ENCODE measurements at regions not wholly inside any gene's neighbourhood (a gene's known extent, or its start where the extent isn't known, plus 50 kb on each side); places are given as distances from the start of the nearest gene placed in this dataset.

GRCh38 chr21:24188506-24188905 lies 1418.8 kb downstream of the MRPL39 start:
- TF ChIP-seq, protein P1, sequence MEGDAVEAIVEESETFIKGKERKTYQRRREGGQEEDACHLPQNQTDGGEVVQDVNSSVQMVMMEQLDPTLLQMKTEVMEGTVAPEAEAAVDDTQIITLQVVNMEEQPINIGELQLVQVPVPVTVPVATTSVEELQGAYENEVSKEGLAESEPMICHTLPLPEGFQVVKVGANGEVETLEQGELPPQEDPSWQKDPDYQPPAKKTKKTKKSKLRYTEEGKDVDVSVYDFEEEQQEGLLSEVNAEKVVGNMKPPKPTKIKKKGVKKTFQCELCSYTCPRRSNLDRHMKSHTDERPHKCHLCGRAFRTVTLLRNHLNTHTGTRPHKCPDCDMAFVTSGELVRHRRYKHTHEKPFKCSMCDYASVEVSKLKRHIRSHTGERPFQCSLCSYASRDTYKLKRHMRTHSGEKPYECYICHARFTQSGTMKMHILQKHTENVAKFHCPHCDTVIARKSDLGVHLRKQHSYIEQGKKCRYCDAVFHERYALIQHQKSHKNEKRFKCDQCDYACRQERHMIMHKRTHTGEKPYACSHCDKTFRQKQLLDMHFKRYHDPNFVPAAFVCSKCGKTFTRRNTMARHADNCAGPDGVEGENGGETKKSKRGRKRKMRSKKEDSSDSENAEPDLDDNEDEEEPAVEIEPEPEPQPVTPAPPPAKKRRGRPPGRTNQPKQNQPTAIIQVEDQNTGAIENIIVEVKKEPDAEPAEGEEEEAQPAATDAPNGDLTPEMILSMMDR (IDR thresholded peaks at IDR 0.05; ENCODE audit: low read depth, low read length, missing input control) = no peak
- TF ChIP-seq, protein P2, sequence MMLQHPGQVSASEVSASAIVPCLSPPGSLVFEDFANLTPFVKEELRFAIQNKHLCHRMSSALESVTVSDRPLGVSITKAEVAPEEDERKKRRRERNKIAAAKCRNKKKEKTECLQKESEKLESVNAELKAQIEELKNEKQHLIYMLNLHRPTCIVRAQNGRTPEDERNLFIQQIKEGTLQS (IDR thresholded peaks at IDR 0.05) = no peak
- no peak for TF ChIP-seq RAD21 (IDR thresholded peaks at IDR 0.05)
- TF ChIP-seq, protein P3, sequence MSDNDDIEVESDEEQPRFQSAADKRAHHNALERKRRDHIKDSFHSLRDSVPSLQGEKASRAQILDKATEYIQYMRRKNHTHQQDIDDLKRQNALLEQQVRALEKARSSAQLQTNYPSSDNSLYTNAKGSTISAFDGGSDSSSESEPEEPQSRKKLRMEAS (IDR thresholded peaks at IDR 0.05) = no peak
- TF ChIP-seq SP1 (IDR thresholded peaks at IDR 0.05) = no peak
- no peak for TF ChIP-seq ZBTB33 (IDR thresholded peaks at IDR 0.05)
- TF ChIP-seq EGR1 (IDR thresholded peaks at IDR 0.05; ENCODE audit: low read depth in 2 of 2) = no peak
- no peak for TF ChIP-seq YY1 (IDR thresholded peaks at IDR 0.05)
- TF ChIP-seq, protein P4, sequence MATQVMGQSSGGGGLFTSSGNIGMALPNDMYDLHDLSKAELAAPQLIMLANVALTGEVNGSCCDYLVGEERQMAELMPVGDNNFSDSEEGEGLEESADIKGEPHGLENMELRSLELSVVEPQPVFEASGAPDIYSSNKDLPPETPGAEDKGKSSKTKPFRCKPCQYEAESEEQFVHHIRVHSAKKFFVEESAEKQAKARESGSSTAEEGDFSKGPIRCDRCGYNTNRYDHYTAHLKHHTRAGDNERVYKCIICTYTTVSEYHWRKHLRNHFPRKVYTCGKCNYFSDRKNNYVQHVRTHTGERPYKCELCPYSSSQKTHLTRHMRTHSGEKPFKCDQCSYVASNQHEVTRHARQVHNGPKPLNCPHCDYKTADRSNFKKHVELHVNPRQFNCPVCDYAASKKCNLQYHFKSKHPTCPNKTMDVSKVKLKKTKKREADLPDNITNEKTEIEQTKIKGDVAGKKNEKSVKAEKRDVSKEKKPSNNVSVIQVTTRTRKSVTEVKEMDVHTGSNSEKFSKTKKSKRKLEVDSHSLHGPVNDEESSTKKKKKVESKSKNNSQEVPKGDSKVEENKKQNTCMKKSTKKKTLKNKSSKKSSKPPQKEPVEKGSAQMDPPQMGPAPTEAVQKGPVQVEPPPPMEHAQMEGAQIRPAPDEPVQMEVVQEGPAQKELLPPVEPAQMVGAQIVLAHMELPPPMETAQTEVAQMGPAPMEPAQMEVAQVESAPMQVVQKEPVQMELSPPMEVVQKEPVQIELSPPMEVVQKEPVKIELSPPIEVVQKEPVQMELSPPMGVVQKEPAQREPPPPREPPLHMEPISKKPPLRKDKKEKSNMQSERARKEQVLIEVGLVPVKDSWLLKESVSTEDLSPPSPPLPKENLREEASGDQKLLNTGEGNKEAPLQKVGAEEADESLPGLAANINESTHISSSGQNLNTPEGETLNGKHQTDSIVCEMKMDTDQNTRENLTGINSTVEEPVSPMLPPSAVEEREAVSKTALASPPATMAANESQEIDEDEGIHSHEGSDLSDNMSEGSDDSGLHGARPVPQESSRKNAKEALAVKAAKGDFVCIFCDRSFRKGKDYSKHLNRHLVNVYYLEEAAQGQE (IDR thresholded peaks at IDR 0.05) = no peak
